ENCODE measurements at regions not wholly inside any gene's neighbourhood (a gene's known extent, or its start where the extent isn't known, plus 50 kb on each side); places are given as distances from the start of the nearest gene placed in this dataset.
A peak's percentile ranks its signal among the peaks of the same experiment; 100 is the strongest.
"Not testable (repeated sequence)": the region's sequence is repeated elsewhere in the genome, so short reads cannot be mapped to it uniquely, and the experiment has no call there.

DNA sequence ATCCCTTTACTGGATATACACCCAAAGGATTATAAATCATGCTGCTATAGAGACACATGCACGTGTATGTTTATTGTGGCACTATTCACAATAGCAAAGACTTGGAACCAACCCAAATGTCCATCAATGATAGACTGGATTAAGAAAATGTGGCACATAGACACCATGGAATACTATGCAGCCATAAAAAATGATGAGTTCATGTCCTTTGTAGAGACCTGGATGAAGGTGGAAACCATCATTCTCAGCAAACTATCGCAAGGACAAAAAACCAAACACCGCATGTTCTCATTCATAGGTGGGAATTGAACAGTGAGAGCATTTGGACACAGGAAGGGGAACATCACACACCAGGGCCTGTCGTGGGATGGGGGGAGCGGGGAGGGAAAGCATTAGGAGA, 52.4 kb upstream of the FAM135A start:
- DNase-seq; ATAC-seq; H3K9ac ChIP-seq (ENCODE audit: low read length); H3K9me3 ChIP-seq (ENCODE audit: low read length); H3K36me3 ChIP-seq (ENCODE audit: low read depth, low read length); intact Hi-C loops (cut with micrococcal nuclease); H4K20me1 ChIP-seq (ENCODE audit: low read length); POLR2A ChIA-PET (ENCODE audit: unreplicated experiment); CTCF ChIA-PET; H3F3A ChIP-seq (ENCODE audit: low read length, unreplicated experiment); H3K79me2 ChIP-seq (ENCODE audit: low read length); H3K4me2 ChIP-seq (ENCODE audit: low read length); H3K4me1 ChIP-seq (ENCODE audit: insufficient read depth, low read length); H3K4me3 ChIP-seq (ENCODE audit: low read length); H2AFZ ChIP-seq (ENCODE audit: low read length); H3K27ac ChIP-seq (ENCODE audit: low read length); H3K9me2 ChIP-seq (replicated peaks; ENCODE audit: low read length); BruUV-seq (replicated peaks): not testable (repeated sequence)
- H3K27me3 ChIP-seq (ENCODE audit: low read length) = peaks cover 29% of the 10 kb centered on the region

DNA sequence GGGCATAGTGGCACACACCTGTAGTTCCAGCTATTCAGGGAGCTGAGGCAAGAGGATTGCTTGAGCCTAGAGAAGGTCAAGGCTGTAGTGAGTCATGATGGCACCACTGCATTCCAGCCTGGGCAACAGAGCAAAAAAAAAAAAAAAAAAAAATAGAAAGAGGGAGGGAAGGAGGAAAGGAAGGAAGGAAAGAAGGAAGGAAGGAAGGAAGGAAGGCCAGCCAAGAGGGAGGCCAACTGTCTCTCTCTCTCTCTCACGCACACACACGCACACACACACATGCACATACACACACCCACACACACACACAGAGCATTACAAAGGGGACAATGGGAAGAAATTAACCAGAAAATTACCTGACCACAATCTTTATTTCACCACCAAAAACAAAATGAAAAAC, 50.6 kb upstream of the COL9A1 start:
- ATAC-seq (peak; percentile 40; the same call in 1 of the 2 replicates), DNase-seq (no peak)
- no TSS peak for BruUV-seq (replicated peaks)
- no peak overlapping the region for H3K4me3 ChIP-seq (ENCODE audit: low read length)
- no peaks in the 10 kb centered on the region for H3K36me3 ChIP-seq (ENCODE audit: low read depth, low read length)
- H3K9me3 ChIP-seq (ENCODE audit: low read length) = no peaks in the 10 kb centered on the region
- H3K9me2 ChIP-seq (replicated peaks; ENCODE audit: low read length) = no peaks in the 10 kb centered on the region
- no peak overlapping the region for H3K9ac ChIP-seq (ENCODE audit: low read length)
- ChIA-PET POLR2A (ENCODE audit: unreplicated experiment) (no interaction called here), CTCF (no interaction called here)
- H3F3A ChIP-seq (ENCODE audit: low read length, unreplicated experiment) = no peaks in the 10 kb centered on the region
- no peaks in the 10 kb centered on the region for H3K27me3 ChIP-seq (ENCODE audit: low read length)
- H4K20me1 ChIP-seq (ENCODE audit: low read length) = no peaks in the 10 kb centered on the region
- TF ChIP-seq EZH2 (IDR thresholded peaks at IDR 0.05; ENCODE audit: low read length, unreplicated experiment) (no peak), EZH2phosphoT487 (IDR thresholded peaks at IDR 0.05; ENCODE audit: borderline replicate concordance, low read length) (no peak)
- TF ChIP-seq, protein P1, sequence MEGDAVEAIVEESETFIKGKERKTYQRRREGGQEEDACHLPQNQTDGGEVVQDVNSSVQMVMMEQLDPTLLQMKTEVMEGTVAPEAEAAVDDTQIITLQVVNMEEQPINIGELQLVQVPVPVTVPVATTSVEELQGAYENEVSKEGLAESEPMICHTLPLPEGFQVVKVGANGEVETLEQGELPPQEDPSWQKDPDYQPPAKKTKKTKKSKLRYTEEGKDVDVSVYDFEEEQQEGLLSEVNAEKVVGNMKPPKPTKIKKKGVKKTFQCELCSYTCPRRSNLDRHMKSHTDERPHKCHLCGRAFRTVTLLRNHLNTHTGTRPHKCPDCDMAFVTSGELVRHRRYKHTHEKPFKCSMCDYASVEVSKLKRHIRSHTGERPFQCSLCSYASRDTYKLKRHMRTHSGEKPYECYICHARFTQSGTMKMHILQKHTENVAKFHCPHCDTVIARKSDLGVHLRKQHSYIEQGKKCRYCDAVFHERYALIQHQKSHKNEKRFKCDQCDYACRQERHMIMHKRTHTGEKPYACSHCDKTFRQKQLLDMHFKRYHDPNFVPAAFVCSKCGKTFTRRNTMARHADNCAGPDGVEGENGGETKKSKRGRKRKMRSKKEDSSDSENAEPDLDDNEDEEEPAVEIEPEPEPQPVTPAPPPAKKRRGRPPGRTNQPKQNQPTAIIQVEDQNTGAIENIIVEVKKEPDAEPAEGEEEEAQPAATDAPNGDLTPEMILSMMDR (conservative IDR thresholded peaks at IDR 0.05; ENCODE audit: low read depth, low read length) = no peak
- no peak overlapping the region for H3K4me2 ChIP-seq (ENCODE audit: low read length)
- H3K4me1 ChIP-seq (ENCODE audit: insufficient read depth, low read length) = no peaks in the 10 kb centered on the region
- H3K27ac ChIP-seq (ENCODE audit: low read length) = no peak overlapping the region
- H2AFZ ChIP-seq (ENCODE audit: low read length) = no peak overlapping the region
- H3K79me2 ChIP-seq (ENCODE audit: low read length) = no peaks in the 10 kb centered on the region
- intact Hi-C loops (cut with micrococcal nuclease) = no loop called here
